GM18499 (cell line): ENCODE measurements at regions not wholly inside any gene's neighbourhood (a gene's known extent, or its start where the extent isn't known, plus 50 kb on each side); places are given as distances from the start of the nearest gene placed in this dataset.

Experiments used
- ATAC-seq: cut with Tn5 transposase; IDR thresholded peaks from one replicate; pipeline ENCODE4 v1.9.1; 2021; ENCODE audit warnings: moderate number of reproducible peaks; ENCODE audit not compliant: insufficient read depth, unreplicated experiment

GRCh38 chr12:92650228-92650822 lies 52.5 kb upstream of the PLEKHG7 start:
- ATAC-seq, result no peak

- peak; percentile 79 for ATAC-seq
Observed at GRCh38 chr12:92649511-92650227, 53.1 kb upstream of the PLEKHG7 start.

GRCh38 chr12:92648242-92649031 lies 54.4 kb upstream of the PLEKHG7 start:
- no peak for ATAC-seq

- ATAC-seq, result no peak
Observed at GRCh38 chr12:92641291-92641690, 61.5 kb upstream of the PLEKHG7 start.

GRCh38 chr12:92640691-92641090 lies 62.1 kb upstream of the PLEKHG7 start:
- ATAC-seq, result no peak

GRCh38 chr12:92639017-92639416 lies 63.8 kb upstream of the PLEKHG7 start:
- ATAC-seq, result no peak

GRCh38 chr12:92634730-92635129 lies 68.1 kb upstream of the PLEKHG7 start:
- no peak for ATAC-seq

- ATAC-seq, result no peak
Observed at GRCh38 chr12:92634202-92634601, 68.6 kb upstream of the PLEKHG7 start.

- ATAC-seq, result no peak
Observed at GRCh38 chr12:92630968-92631367, 71.8 kb upstream of the PLEKHG7 start.

- no peak for ATAC-seq
Observed at GRCh38 chr12:92629349-92630065, 73.3 kb upstream of the PLEKHG7 start.

GRCh38 chr12:92628476-92628875 lies 74.3 kb upstream of the PLEKHG7 start:
- no peak for ATAC-seq

GRCh38 chr12:92627511-92627910 lies 75.3 kb upstream of the PLEKHG7 start:
- ATAC-seq, result no peak

GRCh38 chr12:92625639-92626310 lies 77.0 kb upstream of the PLEKHG7 start:
- ATAC-seq, result no peak

- no peak for ATAC-seq
Observed at GRCh38 chr12:92624236-92624635, 78.6 kb upstream of the PLEKHG7 start.

GRCh38 chr12:92623386-92623785 lies 79.4 kb upstream of the PLEKHG7 start:
- no peak for ATAC-seq

- no peak for ATAC-seq
Observed at GRCh38 chr12:92621833-92622232, 81.0 kb upstream of the PLEKHG7 start.

- no peak for ATAC-seq
Observed at GRCh38 chr12:92621312-92621711, 81.5 kb upstream of the PLEKHG7 start.

- ATAC-seq, result no peak
Observed at GRCh38 chr12:92619730-92620684, 82.8 kb upstream of the PLEKHG7 start.

GRCh38 chr12:92619026-92619425 lies 83.8 kb upstream of the PLEKHG7 start:
- ATAC-seq, result no peak
